WTC11 (cell line): ENCODE measurements at regions not wholly inside any gene's neighbourhood (a gene's known extent, or its start where the extent isn't known, plus 50 kb on each side); places are given as distances from the start of the nearest gene placed in this dataset.

Experiments
- ATF3 ChIP-seq: sonication (generic); formaldehyde crosslinking; conservative IDR thresholded peaks from 2 replicates; pipeline ENCODE4 v1.8.1; 2022; ENCODE audit warnings: mild to moderate bottlenecking, missing genetic modification reagents
- CREB1 ChIP-seq: sonication (generic); formaldehyde crosslinking; IDR thresholded peaks from 2 replicates; pipeline ENCODE4 v1.8.0; 2023; ENCODE audit warnings: mild to moderate bottlenecking, missing genetic modification reagents
- CTCF ChIP-seq: fragments of 200-600 bp; IDR thresholded peaks from 2 replicates; pipeline ENCODE4 v1.8.0; 2022; ENCODE audit warnings: antibody characterized with exemption
- E2F5 ChIP-seq: sonication (generic); formaldehyde crosslinking; IDR thresholded peaks from 2 replicates; pipeline ENCODE4 v1.8.1; 2022; ENCODE audit warnings: mild to moderate bottlenecking, moderate library complexity, missing genetic modification reagents
- KAT7 ChIP-seq: sonication (generic); formaldehyde crosslinking; IDR thresholded peaks from 2 replicates; pipeline ENCODE4 v1.8.1; 2023; ENCODE audit warnings: missing genetic modification reagents, mild to moderate bottlenecking, borderline replicate concordance
- ZNF121 ChIP-seq: sonication (generic); formaldehyde crosslinking; IDR thresholded peaks from 2 replicates; pipeline ENCODE4 v1.8.0; 2023; ENCODE audit warnings: missing genetic modification reagents
- ZNF423 ChIP-seq: fragments of 250-450 bp; sonication (Bioruptor Pico); IDR thresholded peaks from 2 replicates; pipeline ENCODE4 v2.1.2; 2022; ENCODE audit warnings: mild to moderate bottlenecking, moderate library complexity

DNA sequence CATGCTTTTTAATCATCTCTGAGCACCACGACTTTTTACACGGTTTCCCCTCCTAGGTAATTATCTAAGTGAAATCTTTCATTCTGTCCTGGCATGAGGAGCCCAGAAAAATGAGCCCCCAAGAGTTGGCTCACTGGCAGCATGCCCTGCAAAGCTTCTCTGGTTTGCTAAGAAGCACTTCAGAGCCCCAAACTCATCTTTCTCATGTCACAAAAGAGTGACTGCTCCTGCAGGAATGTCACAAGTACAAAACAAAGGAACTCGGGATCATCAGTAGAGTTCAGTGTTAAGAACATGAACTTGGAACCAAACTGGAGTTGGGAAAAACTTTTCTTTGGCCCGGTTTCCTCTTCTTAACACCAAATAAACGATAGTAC lies 123.9 kb downstream of the FOXB1 start:
- TF ChIP-seq KAT7 (CRISPR knock-in tag) (no peak), ZNF121 (CRISPR knock-in tag) (no peak), CREB1 (CRISPR knock-in tag) (no peak), CTCF (no peak; the same call in 1 of the 2 replicates), E2F5 (CRISPR knock-in tag) (no peak), ATF3 (no peak), ZNF423 (CRISPR knock-in tag) (no peak)
